Endothelial cell of umbilical vein (primary cell): ENCODE measurements at regions not wholly inside any gene's neighbourhood (a gene's known extent, or its start where the extent isn't known, plus 50 kb on each side); places are given as distances from the start of the nearest gene placed in this dataset.

ENCODE experiments used
- BruUV-seq: library from RNA; stranded (reverse); fragments of 400-500 nt; replicated peaks from 2 replicates; lab custom pipeline; 2021; lab: Mats Ljungman, UMichigan
- CTCF ChIA-PET: fragments of 300-600, 350-600 bp; sonication (Branson Sonifier 250); formaldehyde crosslinking; loops from one replicate; lab custom pipeline; 2021; ENCODE audit warnings: antibody characterized with exemption, inconsistent platforms; lab: Charles Lee
- POLR2A ChIA-PET: fragments of 300-600, 350-600 bp; sonication (Branson Sonifier 250); formaldehyde crosslinking; loops from one replicate; lab custom pipeline; 2021; ENCODE audit warnings: antibody characterized with exemption, inconsistent platforms; lab: Charles Lee
- DNase-seq: peaks from one replicate; pipeline ENCODE4 v3.0.0-alpha.2; 2011; ENCODE audit warnings: low read depth, low spot score
- FAIRE-seq: peaks from 2 replicates; lab custom pipeline; 2011; peaks lifted over from hg19 to GRCh38; lab: Jason Lieb, UNC
- H2AFZ ChIP-seq: 2 replicates; pipeline ENCODE4 v1.6.0; 2012; ENCODE audit warnings: low read depth, low read length, control low read depth, inconsistent platforms
- H3K27ac ChIP-seq: 2 replicates; pipeline ENCODE4 v1.5.1; 2011; ENCODE audit warnings: low read depth, mild to moderate bottlenecking, control low read depth, low read length, moderate library complexity; ENCODE audit not compliant: insufficient read depth
- H3K27me3 ChIP-seq, 2 experiments: 2 replicates each; pipeline versions ENCODE4 v1.6.0 to v1.6.1; 2011; ENCODE audit warnings: low read length in 2 of 2, mixed read lengths in 1 of 2; ENCODE audit not compliant: control insufficient read depth in 2 of 2, insufficient read depth in 2 of 2
- H3K36me3 ChIP-seq, 2 experiments: 2 replicates in 1 of 2; 3 replicates in 1 of 2; pipeline ENCODE4 v1.5.1; 2011; ENCODE audit warnings: low read length in 2 of 2, mild to moderate bottlenecking in 1 of 2, moderate library complexity in 1 of 2; ENCODE audit not compliant: control insufficient read depth in 2 of 2, insufficient read depth in 2 of 2; ENCODE audit errors: extremely low read depth in 1 of 2
- H3K4me1 ChIP-seq: 3 replicates; pipeline ENCODE4 v1.5.1; 2011; ENCODE audit warnings: mild to moderate bottlenecking, low read length; ENCODE audit not compliant: control insufficient read depth, insufficient read depth; ENCODE audit errors: extremely low read depth
- H3K4me2 ChIP-seq: 2 replicates; pipeline ENCODE4 v1.6.1; 2011; ENCODE audit warnings: low read length, control low read depth, mixed read lengths; ENCODE audit not compliant: insufficient read depth
- H3K4me3 ChIP-seq, 3 experiments: fragments of 200-600 bp in 1 of 3; sonication (generic), shearing (Covaris generic) in 1 of 3; replicated peaks in 1 of 3; 2 replicates each; pipeline ENCODE4 v1.5.1; 2011 to 2016; ENCODE audit warnings: control low read depth in 3 of 3, low read length in 3 of 3, mild to moderate bottlenecking in 2 of 3, inconsistent platforms in 1 of 3, low read depth in 1 of 3, moderate library complexity in 1 of 3; ENCODE audit not compliant: insufficient read depth in 1 of 3
- H3K79me2 ChIP-seq: 2 replicates; pipeline ENCODE4 v1.6.0; 2012; ENCODE audit warnings: low read length, inconsistent platforms; ENCODE audit not compliant: control insufficient read depth, insufficient read depth
- H3K9ac ChIP-seq: replicated peaks from 2 replicates; pipeline ENCODE3; 2011; ENCODE audit warnings: low read length, control low read depth; ENCODE audit not compliant: insufficient read depth; ENCODE audit errors: extremely low read depth
- H3K9me1 ChIP-seq: replicated peaks from 3 replicates; pipeline ENCODE4 v1.6.0; 2011; ENCODE audit warnings: mild to moderate bottlenecking, low read length; ENCODE audit not compliant: control insufficient read depth, insufficient read depth; ENCODE audit errors: extremely low read depth
- H3K9me3 ChIP-seq: replicated peaks from 2 replicates; pipeline ENCODE4 v1.5.1; 2012; ENCODE audit warnings: low read length, inconsistent platforms; ENCODE audit not compliant: control insufficient read depth, insufficient read depth
- H4K20me1 ChIP-seq: replicated peaks from 2 replicates; pipeline ENCODE3; 2011; ENCODE audit warnings: mild to moderate bottlenecking, low read length; ENCODE audit not compliant: control insufficient read depth, insufficient read depth; ENCODE audit errors: extremely low read depth
- CTCF ChIP-seq, 2 donors: IDR thresholded peaks; 1 replicate in 1 of 2; 2 replicates in 1 of 2; pipeline ENCODE4 v1.5.1; 2011; ENCODE audit warnings: low read length in 2 of 2, mild to moderate bottlenecking in 2 of 2, moderate library complexity in 2 of 2, control low read depth in 1 of 2, inconsistent platforms in 1 of 2, low read depth in 1 of 2; ENCODE audit not compliant: insufficient read depth in 1 of 2; ENCODE audit errors: extremely low read depth in 1 of 2
- EZH2 ChIP-seq: IDR thresholded peaks from 2 replicates; pipeline ENCODE4 v1.6.1; 2012; ENCODE audit warnings: borderline replicate concordance, low read depth, mild to moderate bottlenecking, moderate library complexity, low read length, inconsistent platforms; ENCODE audit not compliant: severe bottlenecking
- FOS ChIP-seq: IDR thresholded peaks from 2 replicates; pipeline ENCODE4 v1.6.1; 2011; ENCODE audit warnings: mild to moderate bottlenecking, low read length, moderate library complexity, borderline replicate concordance; ENCODE audit not compliant: insufficient read depth
- GATA2 ChIP-seq: IDR thresholded peaks from 2 replicates; pipeline ENCODE4 v1.7.0; 2011; ENCODE audit warnings: low read depth, mild to moderate bottlenecking, moderate library complexity, mixed read lengths, low read length; ENCODE audit not compliant: insufficient read length, insufficient read depth
- JUN ChIP-seq: IDR thresholded peaks from 2 replicates; pipeline ENCODE4 v1.6.1; 2011; ENCODE audit warnings: borderline replicate concordance, low read depth; ENCODE audit not compliant: insufficient read length, insufficient read depth
- MAX ChIP-seq: IDR thresholded peaks from 2 replicates; pipeline ENCODE4 v1.6.1; 2011; ENCODE audit not compliant: insufficient read depth, insufficient read length
- MYC ChIP-seq: IDR thresholded peaks from one replicate; pipeline ENCODE4 v1.6.1; 2011; ENCODE audit warnings: mild to moderate bottlenecking, low read depth, low read length
- POLR2A ChIP-seq: IDR thresholded peaks from 2 replicates; pipeline ENCODE4 v1.6.1; 2012; ENCODE audit warnings: low read depth, mild to moderate bottlenecking, control low read depth, low read length
- POLR2AphosphoS5 ChIP-seq: IDR thresholded peaks from 2 replicates; pipeline ENCODE4 v1.6.1; 2012; ENCODE audit warnings: low read depth, mild to moderate bottlenecking, control low read depth, low read length, moderate library complexity; ENCODE audit not compliant: insufficient read depth
- dilution Hi-C: fragments of 300-500 bp; cut with MboI; formaldehyde crosslinking; loops from one replicate; pipeline ENCODE4 v1.15.0; 2019; ENCODE audit warnings: low sequenced_read_pairs; ENCODE audit not compliant: extremely low pct_ligation_motif_present
- intact Hi-C: fragments of 100-400 bp; cut with micrococcal nuclease; formaldehyde crosslinking; loops from one replicate; pipeline ENCODE4 v1.10.0; 2022

- Histone ChIP-seq H3K9ac (peak overlapping the region; percentile 30), H3K4me3 (no peak overlapping the region), H3K36me3 (no peaks in the 10 kb centered on the region), H4K20me1 (no peaks in the 10 kb centered on the region), H3K9me1 (no peaks in the 10 kb centered on the region), H3K9me3 (no peaks in the 10 kb centered on the region), H2AFZ (peak overlapping the region; percentile 53), H3K4me2 (peak overlapping the region; percentile 40), H3K79me2 (no peaks in the 10 kb centered on the region), H3K27me3 (no peaks in the 10 kb centered on the region), H3K27ac (peak overlapping the region; percentile 96), H3K4me1 (peaks cover 58% of the 10 kb centered on the region)
- CTCF ChIA-PET, result interaction anchor here (0.9 to 1.5 kb wide), 2 partner anchors 114 to 465 kb away, joined by 3 read pairs; no protein-coding TSS in a partner anchor
- intact Hi-C loops, result loop anchor here (2.0 to 5.0 kb wide), 3 partner anchors 22 to 217 kb away; no protein-coding TSS in a partner anchor
- BruUV-seq, result no TSS peak
- POLR2A ChIA-PET, result no interaction called here
- DNase-seq, result peak; percentile 78
- peak; percentile 68 for TF ChIP-seq GATA2
- no peak for TF ChIP-seq EZH2
- no peak for TF ChIP-seq CTCF (IDR thresholded peaks at IDR 0.05; ENCODE audit: extremely low read depth in 1 of 2, insufficient read depth in 1 of 2, low read depth in 1 of 2, low read length in 2 of 2)
- peak; percentile 31 for TF ChIP-seq JUN
- TF ChIP-seq MYC, result no peak
- peak; percentile 45 for TF ChIP-seq POLR2AphosphoS5
- TF ChIP-seq POLR2A, result peak; percentile 6
- TF ChIP-seq MAX, result no peak
- TF ChIP-seq FOS, result peak; percentile 85
- peak; percentile 93 for FAIRE-seq
- dilution Hi-C loops, result no loop called here
These were observed 141.4 kb downstream of the VAPA start for GRCh38 chr18:10055125-10055750.
